ENCODE measurements at regions not wholly inside any gene's neighbourhood (a gene's known extent, or its start where the extent isn't known, plus 50 kb on each side); places are given as distances from the start of the nearest gene placed in this dataset.

- no peak for TF ChIP-seq CTCF (IDR thresholded peaks at IDR 0.05 in 4 of 5, conservative IDR thresholded peaks at IDR 0.05 in 1 of 5)
- TF ChIP-seq POLR2A (IDR thresholded peaks at IDR 0.05) = no peak
These were observed 268.3 kb downstream of the RPAP3 start for GRCh38 chr12:47437570-47437969.

Measured in gastrocnemius medialis (tissue), 4 donors.